Spleen (tissue), 7 donors: ENCODE measurements at regions not wholly inside any gene's neighbourhood (a gene's known extent, or its start where the extent isn't known, plus 50 kb on each side); places are given as distances from the start of the nearest gene placed in this dataset.

Experiments used
- CTCF ChIP-seq, 11 experiments: fragments of 200-600 bp in 7 of 11; fragments of 450-650 bp in 4 of 11; sonication (generic) in 4 of 11; IDR thresholded peaks in 8 of 11; conservative IDR thresholded peaks in 3 of 11; 1 replicate in 7 of 11; 2 replicates in 4 of 11; pipeline versions ENCODE4 v1.4.0 to v1.8.0; 2016 to 2021; ENCODE audit warnings: antibody characterized with exemption in 11 of 11, inconsistent platforms in 4 of 11, mild to moderate bottlenecking in 1 of 11
- POLR2A ChIP-seq, 3 donors: fragments of 450-650 bp; IDR thresholded peaks; one replicate each; pipeline ENCODE4 v1.5.1; 2017; ENCODE audit warnings: antibody characterized with exemption in 3 of 3, mild to moderate bottlenecking in 1 of 3
- POLR2AphosphoS5 ChIP-seq, 3 donors: sonication (generic); formaldehyde crosslinking; IDR thresholded peaks; one replicate each; pipeline ENCODE4 v1.5.1; 2017; ENCODE audit warnings: antibody characterized with exemption in 3 of 3
- donor health status: DM: no; HTN: no; CAD: no; lungs with moderate emphysema.
- donor health status: DM: no; HTN: no; CAD: no.
- donor health status: DM: no; HTN: no; CAD: no.

GRCh38 chr15:37359101-37359892 lies 258.9 kb upstream of the MEIS2 start:
- TF ChIP-seq CTCF (IDR thresholded peaks at IDR 0.05 in 8 of 11, conservative IDR thresholded peaks at IDR 0.05 in 3 of 11) (no peak), POLR2A (IDR thresholded peaks at IDR 0.05) (no peak), POLR2AphosphoS5 (IDR thresholded peaks at IDR 0.05) (no peak)
